Kidney epithelial cell (primary cell): ENCODE measurements at regions not wholly inside any gene's neighbourhood (a gene's known extent, or its start where the extent isn't known, plus 50 kb on each side); places are given as distances from the start of the nearest gene placed in this dataset.

Source experiments
- DNase-seq: peaks from one replicate; pipeline ENCODE4 v3.0.0-alpha.2; 2010; ENCODE audit warnings: low read depth
- H3K27me3 ChIP-seq: 2 replicates; pipeline ENCODE4 v1.6.0; 2011; ENCODE audit warnings: low read length; ENCODE audit not compliant: control insufficient read depth, insufficient read depth
- H3K36me3 ChIP-seq: 2 replicates; pipeline ENCODE4 v1.5.1; 2011; ENCODE audit warnings: low read length; ENCODE audit not compliant: control insufficient read depth, insufficient read depth
- H3K4me3 ChIP-seq: 2 replicates; pipeline ENCODE4 v1.5.1; 2011; ENCODE audit warnings: low read depth, mild to moderate bottlenecking, control low read depth, low read length
- TF ChIP-seq, protein P1 (sequence below): IDR thresholded peaks from 2 replicates; pipeline ENCODE4 v1.5.1; 2011; ENCODE audit warnings: mild to moderate bottlenecking, moderate library complexity, low read length, control low read depth, inconsistent platforms; ENCODE audit not compliant: insufficient read depth, poor library complexity, severe bottlenecking

DNA sequence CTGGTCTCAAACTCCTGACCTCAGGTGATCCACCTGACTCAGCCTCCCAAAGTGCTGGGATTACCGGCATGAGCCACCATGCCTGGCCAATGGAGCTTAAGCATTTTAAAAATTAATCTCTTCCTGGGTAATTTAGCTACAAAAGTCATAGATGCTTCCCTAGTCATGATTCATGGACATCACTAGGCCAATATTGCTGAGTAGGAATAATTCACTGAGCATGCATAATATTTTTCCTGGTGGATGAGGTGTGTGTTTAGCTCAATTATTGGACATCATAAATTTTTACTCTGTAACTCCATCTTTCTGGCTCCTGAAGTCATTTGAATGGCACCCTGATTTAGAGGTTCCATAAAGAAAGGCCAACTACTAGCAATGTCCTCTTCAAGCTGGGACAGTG is 512.9 kb upstream of the AGTR1 start:
- Histone ChIP-seq H3K36me3 (no peaks in the 10 kb centered on the region), H3K27me3 (no peaks in the 10 kb centered on the region), H3K4me3 (no peak overlapping the region)
- TF ChIP-seq, protein P1, sequence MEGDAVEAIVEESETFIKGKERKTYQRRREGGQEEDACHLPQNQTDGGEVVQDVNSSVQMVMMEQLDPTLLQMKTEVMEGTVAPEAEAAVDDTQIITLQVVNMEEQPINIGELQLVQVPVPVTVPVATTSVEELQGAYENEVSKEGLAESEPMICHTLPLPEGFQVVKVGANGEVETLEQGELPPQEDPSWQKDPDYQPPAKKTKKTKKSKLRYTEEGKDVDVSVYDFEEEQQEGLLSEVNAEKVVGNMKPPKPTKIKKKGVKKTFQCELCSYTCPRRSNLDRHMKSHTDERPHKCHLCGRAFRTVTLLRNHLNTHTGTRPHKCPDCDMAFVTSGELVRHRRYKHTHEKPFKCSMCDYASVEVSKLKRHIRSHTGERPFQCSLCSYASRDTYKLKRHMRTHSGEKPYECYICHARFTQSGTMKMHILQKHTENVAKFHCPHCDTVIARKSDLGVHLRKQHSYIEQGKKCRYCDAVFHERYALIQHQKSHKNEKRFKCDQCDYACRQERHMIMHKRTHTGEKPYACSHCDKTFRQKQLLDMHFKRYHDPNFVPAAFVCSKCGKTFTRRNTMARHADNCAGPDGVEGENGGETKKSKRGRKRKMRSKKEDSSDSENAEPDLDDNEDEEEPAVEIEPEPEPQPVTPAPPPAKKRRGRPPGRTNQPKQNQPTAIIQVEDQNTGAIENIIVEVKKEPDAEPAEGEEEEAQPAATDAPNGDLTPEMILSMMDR = no peak
- DNase-seq = no peak

DNA sequence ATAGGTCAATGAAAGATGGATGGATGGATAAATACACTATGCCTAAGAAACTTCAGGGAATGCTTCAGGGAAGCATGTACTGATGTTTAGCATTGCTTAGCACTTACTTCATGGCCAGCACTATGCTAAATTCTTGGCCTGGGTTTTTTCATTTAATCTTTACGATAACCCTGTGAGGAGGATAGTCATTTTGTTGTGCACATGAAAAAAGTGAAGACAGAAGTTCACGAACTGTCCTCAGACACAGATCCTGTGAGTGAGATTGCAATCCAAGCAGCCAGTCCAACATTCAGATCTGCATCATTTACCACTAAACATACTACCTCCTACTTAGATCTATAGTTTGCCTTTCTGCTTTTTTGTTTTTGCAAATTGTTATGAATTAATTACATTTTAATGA is 510.8 kb upstream of the AGTR1 start:
- TF ChIP-seq, protein P1 = no peak
- H3K4me3 ChIP-seq = no peak overlapping the region
- no peak for DNase-seq
- H3K27me3 ChIP-seq = no peaks in the 10 kb centered on the region
- H3K36me3 ChIP-seq = no peaks in the 10 kb centered on the region

DNA sequence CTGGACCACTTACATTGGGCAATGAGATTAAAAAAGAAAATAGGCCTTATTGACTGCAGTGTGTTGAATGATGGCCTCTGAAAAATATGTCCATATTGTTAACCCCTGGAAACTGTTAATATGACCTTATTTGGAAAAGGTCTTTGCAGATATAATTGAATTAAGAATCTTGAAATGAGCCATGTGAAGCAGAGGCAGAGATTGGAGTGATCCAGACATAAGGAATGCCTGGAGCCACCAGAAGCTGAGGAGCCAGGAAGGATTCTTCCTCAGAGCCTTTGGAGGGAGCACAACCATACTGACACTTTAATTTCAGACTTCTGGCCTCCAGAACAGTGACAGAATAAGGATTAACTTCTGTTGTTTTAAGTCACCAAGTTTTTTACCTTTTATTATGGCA is 510.4 kb upstream of the AGTR1 start:
- H3K36me3 ChIP-seq = no peaks in the 10 kb centered on the region
- H3K27me3 ChIP-seq = no peaks in the 10 kb centered on the region
- TF ChIP-seq, protein P1 = no peak
- no peak for DNase-seq
- no peak overlapping the region for H3K4me3 ChIP-seq

DNA sequence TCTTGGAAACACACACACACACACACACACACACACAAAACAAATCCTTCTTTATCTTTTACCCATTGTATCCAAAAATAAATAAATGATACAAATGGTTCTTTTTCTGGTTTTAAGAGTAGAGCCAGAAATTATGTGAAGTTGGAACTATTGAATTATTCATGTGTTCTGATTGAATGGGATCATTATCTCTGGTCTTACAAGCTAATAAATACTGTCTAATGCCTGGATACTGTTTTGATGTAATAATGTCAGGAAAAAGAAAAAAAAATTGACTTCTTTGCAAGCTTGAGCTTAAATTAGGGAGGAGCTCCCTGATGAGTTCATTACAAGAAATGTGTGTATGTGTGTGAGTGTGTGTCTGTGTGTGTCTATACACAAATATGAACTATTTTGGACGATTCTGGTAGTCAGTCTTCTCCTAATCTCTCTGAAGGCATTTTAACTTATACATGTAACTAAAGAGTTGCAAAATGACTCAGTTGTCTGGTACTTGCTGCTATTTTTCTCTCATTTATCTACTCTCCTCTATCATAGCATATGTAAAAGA is 507.2 kb upstream of the AGTR1 start:
- no peak for DNase-seq
- Histone ChIP-seq H3K27me3 (no peaks in the 10 kb centered on the region), H3K36me3 (no peaks in the 10 kb centered on the region), H3K4me3 (no peak overlapping the region)
- TF ChIP-seq, protein P1 = no peak

DNA sequence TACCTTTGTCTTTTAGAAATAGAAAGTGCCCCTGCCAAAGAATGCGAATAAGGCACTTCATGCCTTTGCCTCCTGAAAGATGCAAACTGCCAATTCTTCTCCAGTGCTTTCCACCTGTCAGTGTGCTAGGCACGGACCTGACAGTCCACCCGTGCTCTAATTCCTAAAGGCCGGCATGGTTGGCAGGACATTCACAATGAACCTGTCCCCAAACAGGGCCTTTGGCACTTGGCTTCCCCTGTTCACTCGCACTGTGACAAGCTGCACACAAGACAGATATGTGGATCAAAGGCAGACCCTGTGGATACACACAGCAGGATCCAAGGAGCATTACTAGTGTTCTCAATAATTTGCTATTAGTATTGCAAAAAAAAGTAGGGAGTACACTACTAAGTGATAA is 505.7 kb upstream of the AGTR1 start:
- TF ChIP-seq, protein P1 = no peak
- Histone ChIP-seq H3K4me3 (no peak overlapping the region), H3K36me3 (no peaks in the 10 kb centered on the region), H3K27me3 (no peaks in the 10 kb centered on the region)
- no peak for DNase-seq

DNA sequence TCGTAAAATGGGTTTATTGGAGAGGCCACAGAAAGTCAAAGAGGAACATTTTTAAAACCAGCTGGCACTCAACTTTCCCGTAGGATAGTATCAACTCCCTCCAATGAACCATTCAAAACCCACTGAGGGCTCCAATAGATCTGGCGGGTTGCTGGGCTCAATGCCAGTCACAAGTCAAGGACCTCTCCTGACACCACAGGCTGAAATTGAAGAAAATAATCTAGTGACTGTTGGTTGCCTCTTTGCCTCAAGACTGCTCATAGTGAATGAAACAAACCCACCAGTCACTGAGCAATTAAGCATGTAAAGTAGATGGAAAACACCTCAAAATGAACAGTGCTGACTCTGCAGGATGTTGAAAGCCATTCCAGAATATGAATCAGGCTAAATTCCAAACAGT is 500.6 kb upstream of the AGTR1 start:
- no peaks in the 10 kb centered on the region for H3K36me3 ChIP-seq
- no peaks in the 10 kb centered on the region for H3K27me3 ChIP-seq
- TF ChIP-seq, protein P1 = no peak
- DNase-seq = no peak
- H3K4me3 ChIP-seq = no peak overlapping the region
